ENCODE measurements at regions not wholly inside any gene's neighbourhood (a gene's known extent, or its start where the extent isn't known, plus 50 kb on each side); places are given as distances from the start of the nearest gene placed in this dataset.
"Not testable (repeated sequence)": the region's sequence is repeated elsewhere in the genome, so short reads cannot be mapped to it uniquely, and the experiment has no call there.

DNA sequence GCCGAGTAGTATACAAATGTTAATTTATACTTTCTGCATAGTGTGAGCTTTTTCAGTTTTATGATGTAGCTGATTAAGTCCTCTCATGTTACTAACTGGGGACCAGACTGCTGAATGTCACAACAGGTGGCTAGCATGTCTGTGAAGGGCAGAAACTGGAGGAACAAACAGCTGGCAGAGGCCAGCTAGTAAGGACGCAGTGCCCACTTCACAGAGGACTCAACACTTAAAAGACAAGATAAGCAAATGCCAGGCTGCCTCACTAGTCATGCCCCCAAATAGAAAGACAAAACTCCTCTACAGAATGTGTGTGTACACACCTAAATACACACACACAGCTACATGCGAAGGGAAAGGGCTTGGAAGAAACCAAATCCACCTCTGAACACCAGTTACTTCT is 73.8 kb upstream of the ZNF678 start:
- H3K4me1 ChIP-seq = no peaks in the 10 kb centered on the region
- no peaks in the 10 kb centered on the region for H3K27me3 ChIP-seq
- ATAC-seq (no peak), DNase-seq (no peak)
- H3K27ac ChIP-seq = no peak overlapping the region
- intact Hi-C loops (cut with DNase I) = loop anchor here in 1 of 2 donors (10.0 kb wide), 1 partner anchor 455 kb away; the partner anchor contains the start of gene WNT9A
- no peak overlapping the region for H3K4me3 ChIP-seq
- no peaks in the 10 kb centered on the region for H3K36me3 ChIP-seq
- H3K9me3 ChIP-seq = no peaks in the 10 kb centered on the region
- TF ChIP-seq CTCF (IDR thresholded peaks at IDR 0.05) = no peak

GRCh38 chr1:227487606-227488005 is 75.8 kb upstream of the ZNF678 start:
- intact Hi-C loops (cut with DNase I) = loop anchor here in 1 of 2 donors (10.0 kb wide), 1 partner anchor 457 kb away; the partner anchor contains the start of gene WNT9A

GRCh38 chr1:227486559-227486958 is 76.8 kb upstream of the ZNF678 start:
- TF ChIP-seq CTCF (IDR thresholded peaks at IDR 0.05) = no peak
- Histone ChIP-seq H3K27me3 (no peaks in the 10 kb centered on the region), H3K4me3 (no peak overlapping the region), H3K9me3 (no peaks in the 10 kb centered on the region), H3K36me3 (no peaks in the 10 kb centered on the region), H3K27ac (no peak overlapping the region), H3K4me1 (no peaks in the 10 kb centered on the region)
- intact Hi-C loops (cut with DNase I) = loop anchor here in 1 of 2 donors (10.0 kb wide), 1 partner anchor 458 kb away; the partner anchor contains the start of gene WNT9A
- DNase-seq = no peak
- ATAC-seq = no peak

More at GRCh38 chr1:227487606-227488005, 75.8 kb upstream of the ZNF678 start:
- Histone ChIP-seq H3K36me3 (no peaks in the 10 kb centered on the region), H3K4me3 (no peak overlapping the region), H3K4me1 (no peaks in the 10 kb centered on the region), H3K27ac (no peak overlapping the region), H3K9me3 (no peaks in the 10 kb centered on the region), H3K27me3 (no peaks in the 10 kb centered on the region)
- DNase-seq = no peak
- no peak for ATAC-seq
- no peak for TF ChIP-seq CTCF (IDR thresholded peaks at IDR 0.05)

DNA sequence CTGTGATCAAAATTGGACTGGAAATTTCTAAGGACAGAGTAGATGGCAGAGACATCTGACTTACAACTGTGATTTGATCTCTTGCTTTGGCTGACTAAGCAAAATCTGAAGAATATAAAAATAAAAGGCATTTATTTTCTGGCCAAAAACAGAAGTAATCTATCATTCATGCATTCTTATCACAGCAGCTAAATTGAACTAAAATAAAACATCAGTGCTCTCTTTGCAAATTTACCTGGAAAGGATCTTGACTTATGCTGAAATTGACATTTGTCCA is 81.4 kb upstream of the ZNF678 start:
- H3K4me3 ChIP-seq = no peak overlapping the region
- no peak for TF ChIP-seq CTCF (IDR thresholded peaks at IDR 0.05)
- no peak for ATAC-seq
- H3K4me1 ChIP-seq = no peaks in the 10 kb centered on the region
- intact Hi-C loops (cut with DNase I) = loop anchor here in 1 of 2 donors (10.0 kb wide), 1 partner anchor 463 kb away; the partner anchor contains the start of gene WNT9A
- H3K27ac ChIP-seq = no peak overlapping the region
- H3K27me3 ChIP-seq = peaks cover 0 to 4% of the 10 kb centered on the region in 2 donors
- H3K36me3 ChIP-seq = no peaks in the 10 kb centered on the region
- no peaks in the 10 kb centered on the region for H3K9me3 ChIP-seq
- DNase-seq = no peak

DNA sequence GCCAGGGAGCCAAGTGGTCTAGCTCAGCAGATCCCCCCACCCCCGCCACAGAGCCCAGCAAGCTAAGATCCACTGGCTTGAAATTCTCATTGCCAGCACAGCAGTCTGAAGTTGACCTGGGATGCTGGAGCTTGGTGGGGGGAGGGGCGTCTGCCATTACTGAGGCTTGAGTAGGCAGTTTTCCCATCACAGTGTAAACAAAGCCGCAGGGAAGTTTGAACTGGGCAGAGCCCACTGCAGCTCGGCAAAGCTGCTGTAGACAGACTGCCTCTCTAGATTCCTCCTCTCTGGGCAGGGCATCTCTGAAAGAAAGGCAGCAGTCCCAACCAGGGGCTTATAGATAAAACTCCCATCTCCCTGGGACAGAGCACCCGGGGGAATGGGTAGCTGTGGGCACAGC is 89.3 kb upstream of the ZNF678 start:
- not testable (repeated sequence) for H3K4me1 ChIP-seq, H3K4me3 ChIP-seq
- H3K27me3 ChIP-seq = peaks cover 0 to 23% of the 10 kb centered on the region in 2 donors

GRCh38 chr1:227472772-227473171 is 90.6 kb upstream of the ZNF678 start:
- intact Hi-C loops (cut with DNase I) = no loop called here
- no peak for DNase-seq
- H3K4me1 ChIP-seq = no peaks in the 10 kb centered on the region
- peak; percentile 56 for ATAC-seq
- peaks cover 0 to 23% of the 10 kb centered on the region in 2 donors for H3K27me3 ChIP-seq
- no peak overlapping the region for H3K4me3 ChIP-seq
- TF ChIP-seq CTCF (IDR thresholded peaks at IDR 0.05) = no peak
- peaks cover 0 to 4% of the 10 kb centered on the region in 2 donors for H3K9me3 ChIP-seq
- H3K36me3 ChIP-seq = no peaks in the 10 kb centered on the region
- H3K27ac ChIP-seq = no peak overlapping the region

More for the DNA sequence above, 89.3 kb upstream of the ZNF678 start:
- H3K36me3 ChIP-seq; intact Hi-C loops (cut with DNase I); H3K27ac ChIP-seq; DNase-seq; H3K9me3 ChIP-seq; ATAC-seq: not testable (repeated sequence)

All from left lung (tissue), 4 donors.